Activated naive CD4-positive, alpha-beta T cell treated with anti-CD3 and anti-CD28 coated beads, Interleukin-2, amount 10 ng/mL, durations not matched to agents 7 days and 5 days (primary cell): ENCODE measurements at regions not wholly inside any gene's neighbourhood (a gene's known extent, or its start where the extent isn't known, plus 50 kb on each side); places are given as distances from the start of the nearest gene placed in this dataset.

Experiments
- CTCF ChIA-PET: fragments of 350-600 bp; sonication (Branson Sonifier 250); formaldehyde crosslinking; loops from one replicate; lab custom pipeline; 2021; ENCODE audit warnings: antibody characterized with exemption; lab: Charles Lee
- DNase-seq: peaks from one replicate; pipeline ENCODE4 v3.0.0-alpha.2; 2020
- H3K27ac Mint-ChIP-seq: one replicate; pipeline ENCODE4 v1.8.0; 2021; ENCODE audit warnings: mild to moderate bottlenecking, moderate library complexity, mixed read lengths
- H3K27me3 Mint-ChIP-seq: one replicate; pipeline ENCODE4 v1.8.0; 2021; ENCODE audit warnings: mild to moderate bottlenecking, mixed read lengths
- H3K36me3 Mint-ChIP-seq: one replicate; pipeline ENCODE4 v1.8.0; 2021; ENCODE audit warnings: mixed read lengths
- H3K4me1 Mint-ChIP-seq: one replicate; pipeline ENCODE4 v1.8.0; 2021; ENCODE audit warnings: mixed read lengths
- H3K4me3 Mint-ChIP-seq: one replicate; pipeline ENCODE4 v1.8.0; 2021; ENCODE audit warnings: mild to moderate bottlenecking, moderate library complexity, mixed read lengths
- H3K9me3 Mint-ChIP-seq: one replicate; pipeline ENCODE4 v1.8.0; 2021; ENCODE audit warnings: mixed read lengths

GRCh38 chr1:4516596-4516995 is 137.8 kb upstream of the AJAP1 start:
- Mint-ChIP-seq H3K4me3 (no peak overlapping the region), H3K27me3 (peaks cover 3% of the 10 kb centered on the region), H3K36me3 (no peaks in the 10 kb centered on the region), H3K9me3 (no peaks in the 10 kb centered on the region), H3K4me1 (no peaks in the 10 kb centered on the region), H3K27ac (no peak overlapping the region)
- CTCF ChIA-PET: no interaction called here
- no peak for DNase-seq

- H3K9me3 Mint-ChIP-seq: no peaks in the 10 kb centered on the region
- H3K36me3 Mint-ChIP-seq: no peaks in the 10 kb centered on the region
- peaks cover 3% of the 10 kb centered on the region for H3K27me3 Mint-ChIP-seq
- H3K27ac Mint-ChIP-seq: no peak overlapping the region
- no peak for DNase-seq
- H3K4me3 Mint-ChIP-seq: no peak overlapping the region
- CTCF ChIA-PET: no interaction called here
- no peaks in the 10 kb centered on the region for H3K4me1 Mint-ChIP-seq
Measured at GRCh38 chr1:4517186-4517954, 137.0 kb upstream of the AJAP1 start.

GRCh38 chr1:4518621-4519020 is 135.8 kb upstream of the AJAP1 start:
- peaks cover 3% of the 10 kb centered on the region for H3K27me3 Mint-ChIP-seq
- no peaks in the 10 kb centered on the region for H3K4me1 Mint-ChIP-seq
- H3K4me3 Mint-ChIP-seq: no peak overlapping the region
- CTCF ChIA-PET: interaction anchor here (0.6 kb wide), 1 partner anchor 436 kb away, joined by 3 read pairs; no protein-coding TSS in a partner anchor
- H3K9me3 Mint-ChIP-seq: no peaks in the 10 kb centered on the region
- H3K36me3 Mint-ChIP-seq: no peaks in the 10 kb centered on the region
- no peak overlapping the region for H3K27ac Mint-ChIP-seq
- no peak for DNase-seq

DNA sequence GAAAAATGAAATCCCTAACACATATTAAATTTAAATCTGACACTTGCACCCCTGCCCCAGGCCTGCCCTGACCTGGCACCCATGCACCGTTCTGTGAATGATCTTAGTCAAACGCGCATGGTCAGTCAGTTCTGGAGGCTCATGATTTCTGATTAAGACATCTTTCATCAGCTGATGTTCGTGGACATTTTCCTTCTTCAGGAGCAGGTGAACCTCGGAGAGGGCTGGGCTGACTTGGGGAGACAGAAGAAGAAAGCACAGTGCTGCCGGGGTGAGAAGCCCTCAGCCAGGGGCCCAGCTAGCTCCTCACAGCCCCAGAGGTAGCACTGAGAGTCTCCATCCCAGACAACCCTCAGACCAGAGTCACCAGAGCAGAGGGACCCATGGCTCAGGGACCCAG is 134.5 kb upstream of the AJAP1 start:
- CTCF ChIA-PET: no interaction called here
- H3K9me3 Mint-ChIP-seq: no peaks in the 10 kb centered on the region
- H3K4me1 Mint-ChIP-seq: no peaks in the 10 kb centered on the region
- no peaks in the 10 kb centered on the region for H3K36me3 Mint-ChIP-seq
- no peak for DNase-seq
- no peak overlapping the region for H3K4me3 Mint-ChIP-seq
- H3K27me3 Mint-ChIP-seq: peaks cover 3% of the 10 kb centered on the region
- H3K27ac Mint-ChIP-seq: no peak overlapping the region

DNA sequence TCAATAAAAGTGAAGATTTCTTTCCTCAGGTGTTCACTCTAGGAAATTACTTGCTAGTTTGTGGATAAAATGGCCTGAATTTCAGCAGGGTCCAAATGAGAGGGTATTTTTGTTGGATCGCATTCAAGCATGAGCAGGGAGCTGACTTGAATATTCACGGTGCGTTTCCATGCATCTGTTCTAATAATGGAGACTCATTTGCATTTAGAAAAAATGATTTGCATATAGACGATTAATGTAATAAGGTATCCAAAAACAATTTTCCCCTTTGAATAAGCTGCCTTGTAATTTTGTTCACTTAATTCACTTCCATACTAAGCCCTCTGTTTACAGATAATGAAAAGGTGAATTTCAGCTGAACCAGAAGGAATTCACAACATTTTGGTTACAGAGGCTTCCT is 130.9 kb upstream of the AJAP1 start:
- no peak for DNase-seq
- H3K4me3 Mint-ChIP-seq: no peak overlapping the region
- CTCF ChIA-PET: no interaction called here
- H3K9me3 Mint-ChIP-seq: no peaks in the 10 kb centered on the region
- no peaks in the 10 kb centered on the region for H3K4me1 Mint-ChIP-seq
- no peaks in the 10 kb centered on the region for H3K36me3 Mint-ChIP-seq
- peaks cover 3% of the 10 kb centered on the region for H3K27me3 Mint-ChIP-seq
- no peak overlapping the region for H3K27ac Mint-ChIP-seq

- CTCF ChIA-PET: no interaction called here
- DNase-seq: no peak
- Mint-ChIP-seq H3K4me1 (no peaks in the 10 kb centered on the region), H3K27ac (no peak overlapping the region), H3K9me3 (no peaks in the 10 kb centered on the region), H3K4me3 (no peak overlapping the region), H3K36me3 (no peaks in the 10 kb centered on the region), H3K27me3 (no peaks in the 10 kb centered on the region)
Measured at GRCh38 chr1:4526747-4527146, 127.7 kb upstream of the AJAP1 start.

- Mint-ChIP-seq H3K27me3 (no peaks in the 10 kb centered on the region), H3K27ac (no peak overlapping the region), H3K36me3 (no peaks in the 10 kb centered on the region), H3K9me3 (no peaks in the 10 kb centered on the region), H3K4me3 (no peak overlapping the region), H3K4me1 (no peaks in the 10 kb centered on the region)
- CTCF ChIA-PET: no interaction called here
- DNase-seq: no peak
Measured at GRCh38 chr1:4527819-4528218, 126.6 kb upstream of the AJAP1 start.

DNA sequence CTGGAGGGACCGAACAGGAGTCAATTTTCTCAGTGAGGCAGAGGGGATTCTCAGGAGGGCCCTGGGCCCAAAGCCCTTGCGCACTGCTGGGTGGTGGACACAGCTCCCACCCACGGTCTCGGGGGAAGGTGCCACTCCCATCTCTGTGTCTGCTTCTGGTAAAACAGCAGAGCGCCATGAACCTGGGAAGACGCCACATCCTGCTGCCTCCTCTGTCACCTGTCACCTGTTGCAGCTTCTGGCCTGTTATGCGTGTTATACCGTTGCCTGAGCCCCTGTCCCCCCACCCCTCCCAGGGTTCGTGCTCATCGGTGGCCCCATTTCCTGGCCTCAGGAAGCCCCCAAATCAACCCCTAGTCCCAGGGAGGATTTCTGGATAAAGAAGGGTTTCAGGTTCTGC is 125.8 kb upstream of the AJAP1 start:
- Mint-ChIP-seq H3K27ac (no peak overlapping the region), H3K27me3 (no peaks in the 10 kb centered on the region), H3K4me3 (no peak overlapping the region), H3K9me3 (no peaks in the 10 kb centered on the region), H3K4me1 (no peaks in the 10 kb centered on the region), H3K36me3 (no peaks in the 10 kb centered on the region)
- DNase-seq: no peak
- CTCF ChIA-PET: no interaction called here

DNA sequence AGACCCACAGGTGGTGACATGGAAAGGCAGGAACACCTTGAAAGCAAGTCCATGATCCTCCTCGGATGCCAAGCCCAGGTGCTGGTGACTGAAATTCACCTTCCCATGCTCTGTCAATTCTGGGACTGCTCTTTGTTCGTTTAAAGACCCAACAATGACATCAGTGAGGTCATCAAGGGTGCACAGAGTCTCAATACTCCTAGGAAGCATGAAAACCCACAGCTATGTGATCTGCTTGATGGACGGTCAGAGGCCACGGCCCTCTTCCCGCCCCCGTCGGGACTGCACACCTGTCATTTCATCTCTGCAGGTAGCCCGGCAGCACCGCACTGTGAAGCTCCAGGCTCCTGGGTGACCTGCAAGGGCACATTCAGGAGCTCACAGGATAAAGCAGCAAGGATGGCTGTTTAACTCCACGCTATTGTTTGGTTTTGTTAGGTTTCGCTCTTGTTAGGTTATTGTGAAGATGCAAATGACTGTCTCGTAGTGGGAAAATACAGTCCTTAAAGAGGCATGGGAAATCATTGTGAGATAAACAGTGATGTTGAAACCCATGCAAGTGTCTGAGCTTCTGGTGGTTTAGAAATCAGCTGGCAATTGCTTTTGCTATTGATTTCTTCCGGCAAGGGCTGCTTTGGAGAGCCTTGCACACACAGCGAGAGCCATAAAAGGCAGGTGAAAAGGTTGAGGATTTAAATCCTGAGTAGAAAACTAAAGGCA is 124.8 kb upstream of the AJAP1 start:
- H3K4me1 Mint-ChIP-seq: no peaks in the 10 kb centered on the region
- DNase-seq: no peak
- H3K4me3 Mint-ChIP-seq: no peak overlapping the region
- no peaks in the 10 kb centered on the region for H3K27me3 Mint-ChIP-seq
- no peaks in the 10 kb centered on the region for H3K9me3 Mint-ChIP-seq
- no peaks in the 10 kb centered on the region for H3K36me3 Mint-ChIP-seq
- CTCF ChIA-PET: no interaction called here
- H3K27ac Mint-ChIP-seq: no peak overlapping the region

DNA sequence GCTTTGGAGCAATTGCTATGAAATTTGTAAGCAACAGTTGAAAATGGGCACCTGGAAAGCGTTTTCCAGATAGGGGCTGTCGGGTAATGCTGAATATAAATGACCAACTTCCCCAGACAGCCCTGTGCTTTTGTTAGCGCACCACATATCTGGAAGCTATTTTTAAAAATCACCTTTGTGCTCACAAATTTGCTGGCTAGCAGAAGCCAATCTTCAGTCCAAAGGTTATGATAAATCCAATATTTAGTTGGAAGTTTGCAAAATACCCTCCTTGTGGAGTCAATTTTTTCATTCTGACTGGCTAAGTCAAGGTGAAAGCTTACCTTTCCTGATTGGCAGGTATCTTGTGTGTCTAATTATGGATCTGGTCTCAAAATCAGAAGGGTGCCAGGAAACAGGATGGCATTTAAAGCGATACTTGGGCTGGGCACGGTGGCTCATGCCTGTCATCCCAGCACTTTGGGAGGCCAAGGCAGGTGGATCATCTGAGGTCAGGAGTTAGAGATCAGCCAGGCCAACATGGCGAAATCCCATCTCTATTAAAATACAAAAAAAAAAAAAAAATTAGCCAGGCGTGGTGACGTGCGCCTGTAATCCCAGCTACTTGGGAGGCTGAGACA is 124.1 kb upstream of the AJAP1 start:
- Mint-ChIP-seq H3K27me3 (no peaks in the 10 kb centered on the region), H3K27ac (no peak overlapping the region), H3K4me1 (no peaks in the 10 kb centered on the region), H3K36me3 (no peaks in the 10 kb centered on the region), H3K4me3 (no peak overlapping the region), H3K9me3 (no peaks in the 10 kb centered on the region)
- no peak for DNase-seq
- CTCF ChIA-PET: no interaction called here

GRCh38 chr1:4531842-4532241 is 122.6 kb upstream of the AJAP1 start:
- Mint-ChIP-seq H3K27ac (no peak overlapping the region), H3K4me3 (no peak overlapping the region), H3K36me3 (no peaks in the 10 kb centered on the region), H3K9me3 (no peaks in the 10 kb centered on the region), H3K27me3 (no peaks in the 10 kb centered on the region), H3K4me1 (no peaks in the 10 kb centered on the region)
- CTCF ChIA-PET: no interaction called here
- no peak for DNase-seq

GRCh38 chr1:4532656-4533055 is 121.8 kb upstream of the AJAP1 start:
- H3K36me3 Mint-ChIP-seq: no peaks in the 10 kb centered on the region

GRCh38 chr1:4546911-4547310 is 107.5 kb upstream of the AJAP1 start:
- Mint-ChIP-seq H3K27ac (no peak overlapping the region), H3K4me1 (no peaks in the 10 kb centered on the region), H3K36me3 (no peaks in the 10 kb centered on the region), H3K4me3 (no peak overlapping the region), H3K9me3 (peaks cover 5% of the 10 kb centered on the region), H3K27me3 (no peaks in the 10 kb centered on the region)
- CTCF ChIA-PET: no interaction called here
- no peak for DNase-seq

More at GRCh38 chr1:4532656-4533055, 121.8 kb upstream of the AJAP1 start:
- Mint-ChIP-seq H3K4me1 (no peaks in the 10 kb centered on the region), H3K9me3 (no peaks in the 10 kb centered on the region), H3K27me3 (no peaks in the 10 kb centered on the region), H3K4me3 (no peak overlapping the region), H3K27ac (no peak overlapping the region)
- DNase-seq: no peak
- CTCF ChIA-PET: no interaction called here

DNA sequence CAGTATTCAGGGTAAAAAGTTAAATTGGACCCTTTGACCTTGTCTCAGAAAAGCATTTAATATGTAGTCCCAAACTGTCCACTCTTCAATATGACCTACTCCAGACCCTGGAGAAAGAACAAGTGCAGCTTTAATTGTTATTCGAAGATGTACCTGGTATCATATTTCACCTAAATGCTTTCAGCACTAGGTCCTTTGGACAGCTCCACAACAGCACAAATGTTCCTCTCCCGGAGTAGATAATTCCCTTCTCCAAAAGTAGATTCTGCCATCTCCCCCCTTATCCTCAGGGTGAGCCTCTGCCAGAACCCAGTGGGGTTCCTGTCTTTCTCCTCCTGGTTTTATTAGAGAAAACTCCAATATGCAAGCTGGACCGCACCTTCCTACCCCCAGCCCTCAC is 104.5 kb upstream of the AJAP1 start:
- Mint-ChIP-seq H3K36me3 (no peaks in the 10 kb centered on the region), H3K9me3 (no peaks in the 10 kb centered on the region), H3K4me1 (no peaks in the 10 kb centered on the region), H3K27me3 (no peaks in the 10 kb centered on the region), H3K4me3 (no peak overlapping the region), H3K27ac (no peak overlapping the region)
- CTCF ChIA-PET: no interaction called here
- no peak for DNase-seq

GRCh38 chr1:4550941-4551340 is 103.5 kb upstream of the AJAP1 start:
- no peak for DNase-seq
- Mint-ChIP-seq H3K4me1 (no peaks in the 10 kb centered on the region), H3K27me3 (no peaks in the 10 kb centered on the region), H3K4me3 (no peak overlapping the region), H3K27ac (no peak overlapping the region), H3K36me3 (no peaks in the 10 kb centered on the region), H3K9me3 (no peaks in the 10 kb centered on the region)
- CTCF ChIA-PET: no interaction called here
